ENCODE measurements at regions not wholly inside any gene's neighbourhood (a gene's known extent, or its start where the extent isn't known, plus 50 kb on each side); places are given as distances from the start of the nearest gene placed in this dataset.
"Not testable (repeated sequence)": the region's sequence is repeated elsewhere in the genome, so short reads cannot be mapped to it uniquely, and the experiment has no call there.

DNA sequence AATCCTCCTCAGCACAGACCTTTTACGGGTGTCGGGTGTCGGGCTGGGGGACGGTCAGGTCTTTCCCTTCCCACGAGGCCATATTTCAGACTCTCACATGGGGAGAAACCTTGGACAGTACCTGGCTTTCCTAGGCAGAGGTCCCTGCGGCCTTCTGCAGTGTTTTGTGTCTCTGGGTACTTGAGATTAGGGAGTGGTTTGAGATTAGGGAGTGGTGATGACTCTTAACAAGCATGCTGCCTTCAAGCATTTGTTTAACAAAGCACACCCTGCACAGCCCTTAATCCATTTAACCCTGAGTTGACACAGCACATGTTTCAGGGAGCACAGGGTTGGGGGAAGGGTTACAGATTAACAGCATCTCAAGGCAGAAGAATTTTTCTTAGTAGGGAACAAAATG is 113.0 kb upstream of the ZNF92 start:
- H3K27ac ChIP-seq (ENCODE audit: low read length); H3K9me2 ChIP-seq (ENCODE audit: insufficient read depth, low read length); H3K9ac ChIP-seq (ENCODE audit: low read length); H4K20me1 ChIP-seq (ENCODE audit: insufficient read depth); H3F3A ChIP-seq (ENCODE audit: insufficient read depth, low read length, poor library complexity, severe bottlenecking); H3K79me2 ChIP-seq (replicated peaks; ENCODE audit: insufficient read depth, low read length); H3K36me3 ChIP-seq (ENCODE audit: insufficient read depth, low read length); H3K4me3 ChIP-seq (ENCODE audit: low read length); H3K27me3 ChIP-seq (ENCODE audit: insufficient read depth, low read depth, low read length); H3K9me3 ChIP-seq (ENCODE audit: low read length); H2AFZ ChIP-seq (ENCODE audit: low read depth, low read length); H3K4me2 ChIP-seq (ENCODE audit: low read length): not testable (repeated sequence)

DNA sequence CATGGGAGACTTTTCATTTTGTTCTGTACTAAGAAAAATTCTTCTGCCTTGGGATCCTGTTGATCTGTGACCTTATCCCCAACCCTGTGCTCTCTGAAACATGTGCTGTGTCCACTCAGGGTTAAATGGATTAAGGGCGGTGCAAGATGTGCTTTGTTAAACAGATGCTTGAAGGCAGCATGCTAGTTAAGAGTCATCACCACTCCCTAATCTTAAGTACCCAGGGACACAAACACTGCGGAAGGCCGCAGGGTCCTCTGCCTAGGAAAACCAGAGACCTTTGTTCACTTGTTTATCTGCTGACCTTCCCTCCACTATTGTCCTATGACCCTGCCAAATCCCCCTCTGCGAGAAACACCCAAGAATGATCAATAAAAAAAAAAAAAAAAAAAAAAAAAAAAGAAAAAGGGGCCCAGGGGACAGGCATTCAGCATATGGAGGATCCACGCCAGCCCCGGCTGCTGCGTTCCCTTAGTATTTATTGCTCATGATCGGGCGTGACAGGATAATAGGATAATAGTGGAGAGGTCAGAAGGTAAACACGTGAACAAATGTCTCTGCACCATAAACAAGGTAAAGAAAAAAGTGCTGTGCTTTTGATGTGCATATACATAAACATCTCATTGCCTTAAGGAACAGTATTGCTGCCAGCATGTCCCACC is 113.7 kb upstream of the ZNF92 start:
- H3K36me3 ChIP-seq (ENCODE audit: insufficient read depth, low read length); H3K27ac ChIP-seq (ENCODE audit: low read length); H3K9ac ChIP-seq (ENCODE audit: low read length); H2AFZ ChIP-seq (ENCODE audit: low read depth, low read length); H3F3A ChIP-seq (ENCODE audit: insufficient read depth, low read length, poor library complexity, severe bottlenecking); H3K27me3 ChIP-seq (ENCODE audit: insufficient read depth, low read depth, low read length); H3K79me2 ChIP-seq (replicated peaks; ENCODE audit: insufficient read depth, low read length); H4K20me1 ChIP-seq (ENCODE audit: insufficient read depth); H3K4me2 ChIP-seq (ENCODE audit: low read length); H3K9me2 ChIP-seq (ENCODE audit: insufficient read depth, low read length); H3K9me3 ChIP-seq (ENCODE audit: low read length); H3K4me3 ChIP-seq (ENCODE audit: low read length): not testable (repeated sequence)

DNA sequence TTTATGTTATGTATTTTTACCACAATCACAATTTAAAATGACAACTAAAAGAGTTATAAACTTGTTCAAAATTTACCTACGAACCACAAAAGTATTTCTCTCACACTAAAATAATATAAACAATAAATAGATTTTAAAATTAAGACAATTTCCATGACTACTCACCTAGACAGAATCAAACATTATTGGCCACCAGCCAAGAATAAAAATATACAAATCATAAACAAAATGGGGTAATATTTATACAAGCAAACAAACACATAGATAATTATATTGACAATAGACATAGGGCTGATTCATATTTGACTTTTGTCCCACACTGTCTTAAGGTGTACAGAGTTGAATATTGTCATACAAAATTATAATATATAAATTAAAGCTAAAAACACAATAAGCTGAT is 119.6 kb upstream of the ZNF92 start:
- Histone ChIP-seq H3F3A (ENCODE audit: insufficient read depth, low read length, poor library complexity, severe bottlenecking) (peaks cover 3% of the 10 kb centered on the region), H3K4me2 (ENCODE audit: low read length) (no peak overlapping the region), H3K4me3 (ENCODE audit: low read length) (no peak overlapping the region), H3K9ac (ENCODE audit: low read length) (no peak overlapping the region), H3K27me3 (ENCODE audit: insufficient read depth, low read depth, low read length) (no peaks in the 10 kb centered on the region), H3K9me3 (ENCODE audit: low read length) (no peaks in the 10 kb centered on the region), H3K36me3 (ENCODE audit: insufficient read depth, low read length) (no peaks in the 10 kb centered on the region), H3K27ac (ENCODE audit: low read length) (no peak overlapping the region), H3K9me2 (ENCODE audit: insufficient read depth, low read length) (no peaks in the 10 kb centered on the region), H2AFZ (ENCODE audit: low read depth, low read length) (no peak overlapping the region), H4K20me1 (ENCODE audit: insufficient read depth) (no peaks in the 10 kb centered on the region), H3K79me2 (replicated peaks; ENCODE audit: insufficient read depth, low read length) (no peaks in the 10 kb centered on the region)
- no peak for TF ChIP-seq EZH2 (IDR thresholded peaks at IDR 0.05; ENCODE audit: borderline replicate concordance, insufficient read depth, low read length, poor library complexity, severe bottlenecking)
- no peak for TF ChIP-seq EP300 (conservative IDR thresholded peaks at IDR 0.05; ENCODE audit: poor library complexity, severe bottlenecking)
- TF ChIP-seq POLR2AphosphoS5 (IDR thresholded peaks at IDR 0.05), result no peak
- no peak for TF ChIP-seq TAF1 (IDR thresholded peaks at IDR 0.05; ENCODE audit: low read depth)
- TF ChIP-seq, protein P1, sequence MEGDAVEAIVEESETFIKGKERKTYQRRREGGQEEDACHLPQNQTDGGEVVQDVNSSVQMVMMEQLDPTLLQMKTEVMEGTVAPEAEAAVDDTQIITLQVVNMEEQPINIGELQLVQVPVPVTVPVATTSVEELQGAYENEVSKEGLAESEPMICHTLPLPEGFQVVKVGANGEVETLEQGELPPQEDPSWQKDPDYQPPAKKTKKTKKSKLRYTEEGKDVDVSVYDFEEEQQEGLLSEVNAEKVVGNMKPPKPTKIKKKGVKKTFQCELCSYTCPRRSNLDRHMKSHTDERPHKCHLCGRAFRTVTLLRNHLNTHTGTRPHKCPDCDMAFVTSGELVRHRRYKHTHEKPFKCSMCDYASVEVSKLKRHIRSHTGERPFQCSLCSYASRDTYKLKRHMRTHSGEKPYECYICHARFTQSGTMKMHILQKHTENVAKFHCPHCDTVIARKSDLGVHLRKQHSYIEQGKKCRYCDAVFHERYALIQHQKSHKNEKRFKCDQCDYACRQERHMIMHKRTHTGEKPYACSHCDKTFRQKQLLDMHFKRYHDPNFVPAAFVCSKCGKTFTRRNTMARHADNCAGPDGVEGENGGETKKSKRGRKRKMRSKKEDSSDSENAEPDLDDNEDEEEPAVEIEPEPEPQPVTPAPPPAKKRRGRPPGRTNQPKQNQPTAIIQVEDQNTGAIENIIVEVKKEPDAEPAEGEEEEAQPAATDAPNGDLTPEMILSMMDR (IDR thresholded peaks at IDR 0.05; ENCODE audit: poor library complexity, severe bottlenecking), result no peak
- no peak for TF ChIP-seq RAD21 (conservative IDR thresholded peaks at IDR 0.05)
- no peak for TF ChIP-seq SMC3 (conservative IDR thresholded peaks at IDR 0.05; ENCODE audit: poor library complexity)
- TF ChIP-seq MXI1 (conservative IDR thresholded peaks at IDR 0.05; ENCODE audit: poor library complexity, severe bottlenecking), result no peak
